OCI-LY7 (cell line): ENCODE measurements at regions not wholly inside any gene's neighbourhood (a gene's known extent, or its start where the extent isn't known, plus 50 kb on each side); places are given as distances from the start of the nearest gene placed in this dataset.

Source experiments
- EZH2phosphoT487 ChIP-seq: fragments of 200-600 bp; sonication (generic); IDR thresholded peaks from 2 replicates; pipeline ENCODE4 v1.6.1; 2018; ENCODE audit warnings: low read depth, borderline replicate concordance, mild to moderate bottlenecking, mixed run types, antibody characterized with exemption, low read length, moderate library complexity, mixed read lengths
- TF ChIP-seq, protein P1 (sequence below): fragments of 200-600 bp; sonication (generic); conservative IDR thresholded peaks from 2 replicates; pipeline ENCODE4 v1.5.1; 2014; ENCODE audit warnings: mild to moderate bottlenecking, antibody characterized with exemption, low read length, moderate library complexity, mixed read lengths

DNA sequence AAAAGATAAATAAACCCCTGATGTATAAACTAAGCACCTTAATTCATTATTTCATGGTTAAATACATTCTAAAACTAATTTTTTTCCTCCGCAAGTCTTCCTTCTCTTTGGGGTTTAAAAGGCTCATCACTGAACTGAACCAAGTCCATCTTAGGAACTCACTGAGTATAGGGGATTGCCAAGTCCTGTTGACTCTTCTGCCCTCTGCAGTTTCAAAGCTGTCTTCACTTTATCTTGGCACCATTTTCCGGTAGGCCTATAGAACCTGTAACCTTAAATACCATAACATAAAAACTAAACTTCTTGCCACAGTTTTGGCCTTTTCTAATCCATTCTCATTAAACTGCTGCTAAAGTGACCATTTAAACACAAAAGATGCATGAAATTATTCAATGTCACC is 66.5 kb upstream of the USPL1 start:
- TF ChIP-seq, protein P1, sequence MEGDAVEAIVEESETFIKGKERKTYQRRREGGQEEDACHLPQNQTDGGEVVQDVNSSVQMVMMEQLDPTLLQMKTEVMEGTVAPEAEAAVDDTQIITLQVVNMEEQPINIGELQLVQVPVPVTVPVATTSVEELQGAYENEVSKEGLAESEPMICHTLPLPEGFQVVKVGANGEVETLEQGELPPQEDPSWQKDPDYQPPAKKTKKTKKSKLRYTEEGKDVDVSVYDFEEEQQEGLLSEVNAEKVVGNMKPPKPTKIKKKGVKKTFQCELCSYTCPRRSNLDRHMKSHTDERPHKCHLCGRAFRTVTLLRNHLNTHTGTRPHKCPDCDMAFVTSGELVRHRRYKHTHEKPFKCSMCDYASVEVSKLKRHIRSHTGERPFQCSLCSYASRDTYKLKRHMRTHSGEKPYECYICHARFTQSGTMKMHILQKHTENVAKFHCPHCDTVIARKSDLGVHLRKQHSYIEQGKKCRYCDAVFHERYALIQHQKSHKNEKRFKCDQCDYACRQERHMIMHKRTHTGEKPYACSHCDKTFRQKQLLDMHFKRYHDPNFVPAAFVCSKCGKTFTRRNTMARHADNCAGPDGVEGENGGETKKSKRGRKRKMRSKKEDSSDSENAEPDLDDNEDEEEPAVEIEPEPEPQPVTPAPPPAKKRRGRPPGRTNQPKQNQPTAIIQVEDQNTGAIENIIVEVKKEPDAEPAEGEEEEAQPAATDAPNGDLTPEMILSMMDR = peak; percentile 93
- TF ChIP-seq EZH2phosphoT487 = no peak
